COLO668 (cell line): ENCODE measurements at regions not wholly inside any gene's neighbourhood (a gene's known extent, or its start where the extent isn't known, plus 50 kb on each side); places are given as distances from the start of the nearest gene placed in this dataset.
A peak's percentile ranks its signal among the peaks of the same experiment; 100 is the strongest.

Experiments
- DNase-seq: peaks from one replicate; lab custom pipeline; 2025; ENCODE audit not compliant: unreplicated experiment; lab: John Stamatoyannopoulos, UW

GRCh38 chr5:61263072-61263471 lies 69.0 kb upstream of the ZSWIM6 start:
- DNase-seq = no peak

DNA sequence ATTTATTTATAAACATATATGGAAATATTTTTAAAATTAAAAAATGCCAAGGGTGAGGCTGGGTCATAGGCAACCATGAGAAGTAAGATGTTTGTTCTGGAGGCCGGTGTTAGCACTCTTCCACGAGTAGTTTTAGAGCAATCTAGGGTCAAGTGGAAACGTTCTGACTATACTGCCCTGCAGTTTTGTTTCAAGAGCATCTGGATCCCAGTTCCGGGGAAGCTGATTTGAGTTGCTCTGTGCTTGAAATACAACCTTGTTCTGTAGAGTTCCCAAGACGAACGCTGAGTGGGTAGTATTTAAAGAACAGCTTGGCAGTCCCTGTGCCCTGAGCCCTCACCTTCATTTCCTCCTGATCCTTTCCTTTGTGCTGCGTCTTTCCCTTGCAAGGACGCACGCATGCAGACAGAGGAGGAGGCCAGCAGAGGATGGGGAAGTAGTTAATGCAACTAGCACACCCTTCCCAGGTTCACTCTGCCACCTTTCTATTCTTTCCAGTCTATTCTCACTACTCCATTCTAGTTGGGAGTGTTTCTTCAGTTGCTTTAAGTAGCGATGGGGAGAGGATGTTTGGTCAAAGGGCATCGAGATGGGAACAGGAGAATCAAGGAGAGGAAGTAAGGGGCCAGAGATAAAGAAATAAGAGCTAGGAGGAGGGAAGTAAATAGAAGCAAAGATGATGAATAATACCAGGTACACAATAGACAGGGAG lies 68.3 kb upstream of the ZSWIM6 start:
- no peak for DNase-seq

DNA sequence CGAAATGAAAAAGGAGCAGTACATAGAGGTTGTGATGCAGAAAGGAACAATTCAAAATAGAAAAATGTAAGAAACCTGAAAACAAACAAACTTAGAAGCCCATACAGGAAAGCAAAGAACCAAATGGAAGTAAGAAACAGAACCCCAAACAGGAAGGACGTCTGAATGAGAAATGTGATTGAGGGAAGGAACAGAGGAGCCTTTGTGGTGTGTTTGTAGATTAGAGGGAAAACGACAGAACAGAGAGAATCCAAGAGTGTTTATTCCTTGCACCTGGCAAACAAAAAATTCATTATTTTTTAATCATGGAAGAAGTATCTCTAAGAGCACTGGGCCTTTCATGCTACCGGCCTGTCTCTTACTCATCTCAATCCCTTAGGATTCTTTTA lies 67.8 kb upstream of the ZSWIM6 start:
- no peak for DNase-seq

DNA sequence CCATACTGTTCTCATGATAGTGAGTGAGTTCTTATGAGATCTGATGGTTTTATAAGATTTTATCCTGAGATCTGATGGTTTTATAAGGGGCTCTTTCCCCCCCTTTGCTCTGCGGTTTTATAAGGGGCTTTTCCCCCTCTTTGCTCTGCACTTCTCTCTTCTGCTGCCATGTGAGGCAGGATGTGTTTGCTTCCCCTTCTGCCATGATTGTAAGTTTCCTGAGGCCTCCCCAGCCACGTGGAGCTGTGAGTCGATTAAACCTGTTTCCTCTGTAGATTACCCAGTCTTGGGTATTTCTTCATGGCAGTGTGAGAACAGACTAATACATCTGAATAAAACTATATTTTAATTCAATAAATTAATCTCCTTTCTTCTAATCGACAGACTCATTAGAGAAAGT lies 64.9 kb upstream of the ZSWIM6 start:
- no peak for DNase-seq

GRCh38 chr5:61268871-61269270 lies 63.2 kb upstream of the ZSWIM6 start:
- no peak for DNase-seq

GRCh38 chr5:61270510-61271165 lies 61.4 kb upstream of the ZSWIM6 start:
- DNase-seq = no peak

DNA sequence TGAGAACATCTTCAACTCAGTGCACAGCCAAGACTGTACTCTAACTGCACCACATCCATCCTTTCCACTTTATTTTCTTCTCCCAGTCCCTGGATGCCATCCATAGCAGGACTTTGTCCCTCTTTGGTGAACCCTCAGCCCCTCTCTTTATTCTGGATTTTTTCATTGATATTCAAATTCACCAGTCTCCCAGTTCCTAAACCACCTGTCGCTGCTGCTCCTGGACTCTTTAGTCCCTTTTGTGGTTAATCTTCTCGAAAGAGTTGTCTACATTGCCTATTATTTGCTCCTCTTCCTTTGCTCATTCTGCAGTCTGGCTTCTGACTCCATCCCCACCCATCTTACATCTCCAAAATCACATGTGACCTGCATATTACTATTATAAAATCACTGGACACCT lies 59.4 kb upstream of the ZSWIM6 start:
- DNase-seq = no peak

GRCh38 chr5:61273279-61273975 lies 58.6 kb upstream of the ZSWIM6 start:
- DNase-seq = no peak

DNA sequence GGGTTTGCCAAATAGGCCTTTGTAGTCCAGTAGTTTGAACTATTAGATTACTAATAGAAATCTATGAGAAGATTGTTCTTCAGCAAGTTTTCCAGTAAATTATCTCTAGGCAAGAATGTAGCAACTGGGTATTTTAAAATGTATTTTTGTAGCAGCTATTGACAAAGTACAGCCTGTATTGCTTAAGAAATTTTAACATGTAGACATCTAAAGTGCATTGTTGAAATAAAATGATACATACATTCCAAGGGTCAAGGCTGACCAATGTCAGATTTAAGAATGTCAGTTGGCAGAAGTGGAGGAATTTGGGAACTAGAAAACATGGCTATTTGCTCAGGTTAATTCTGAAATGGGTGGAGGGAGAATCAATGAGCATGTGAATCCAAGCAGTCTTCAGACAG lies 57.5 kb upstream of the ZSWIM6 start:
- DNase-seq = no peak

DNA sequence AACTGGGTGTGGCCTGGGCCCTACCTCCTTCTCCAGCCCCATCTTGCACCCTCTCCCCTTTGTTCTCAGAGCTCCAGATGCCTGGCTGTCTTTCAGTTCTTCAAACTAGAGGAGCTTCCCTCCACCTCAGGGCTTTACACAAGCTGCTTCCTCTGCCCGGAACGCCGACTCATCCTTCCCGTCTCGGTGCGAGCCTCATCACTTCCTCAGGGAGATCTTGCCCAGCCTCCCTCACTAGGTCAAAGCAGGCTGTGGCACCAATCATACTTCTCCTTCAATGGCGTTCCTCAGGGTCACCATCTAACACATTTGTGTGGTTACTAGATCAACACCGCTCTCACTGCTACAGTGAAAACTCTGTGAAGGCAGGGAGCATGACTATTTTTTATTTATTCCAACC lies 56.2 kb upstream of the ZSWIM6 start:
- DNase-seq = no peak

DNA sequence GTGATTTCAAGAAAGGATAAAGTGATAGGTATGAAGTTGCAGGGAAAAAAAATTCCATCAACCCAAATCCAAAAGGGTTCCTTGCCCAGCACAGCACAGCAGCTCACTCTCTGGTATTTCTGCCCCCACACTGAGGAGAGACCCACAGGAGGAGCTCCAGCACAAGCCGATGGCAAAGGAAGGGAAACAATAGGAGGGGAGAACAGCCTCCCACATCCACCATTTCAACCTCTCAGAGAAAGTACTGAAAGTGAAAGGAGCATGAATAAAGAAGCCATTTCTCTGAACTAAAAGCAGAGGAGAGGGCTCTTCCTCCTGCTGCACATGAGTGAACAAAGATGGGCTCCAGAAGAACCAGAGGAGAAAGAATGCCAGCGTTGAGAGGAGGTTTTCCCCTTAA lies 54.9 kb upstream of the ZSWIM6 start:
- DNase-seq = no peak

GRCh38 chr5:61277781-61278180 lies 54.3 kb upstream of the ZSWIM6 start:
- DNase-seq = peak; percentile 14

GRCh38 chr5:61279725-61280124 lies 52.3 kb upstream of the ZSWIM6 start:
- no peak for DNase-seq

GRCh38 chr5:61280205-61280604 lies 51.9 kb upstream of the ZSWIM6 start:
- peak; percentile 19 for DNase-seq

DNA sequence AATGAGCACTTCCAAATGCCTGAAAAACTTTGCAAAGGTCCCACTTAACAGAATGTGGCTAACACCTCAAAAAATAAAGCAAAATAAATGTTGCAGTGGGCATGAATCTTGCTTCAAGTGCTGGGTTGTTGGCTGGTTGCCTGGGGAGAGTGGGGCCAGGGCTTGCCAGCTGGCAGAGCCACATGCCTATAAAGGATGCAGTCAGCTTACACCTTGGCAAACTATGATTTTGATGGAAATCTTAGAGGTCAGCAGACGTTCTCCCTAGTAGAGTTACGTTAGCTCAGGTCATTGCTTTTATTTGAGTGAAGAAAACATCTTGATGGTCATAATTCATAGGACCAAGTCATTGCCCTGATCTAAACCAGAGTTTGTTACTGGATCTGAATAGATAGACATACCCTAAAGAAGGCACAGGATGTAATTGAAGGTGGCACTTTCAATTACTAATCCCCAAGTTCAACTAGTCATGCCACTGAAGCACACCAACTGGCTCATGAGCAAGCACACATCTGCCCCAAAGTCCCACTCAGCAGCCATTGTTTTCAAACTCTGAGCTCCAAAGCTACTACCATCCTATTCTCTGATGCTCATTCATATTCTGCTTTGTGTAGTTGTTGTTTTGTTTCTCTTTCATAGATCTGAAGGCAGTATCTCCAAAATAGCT lies 51.2 kb upstream of the ZSWIM6 start:
- DNase-seq = peak; percentile 33

DNA sequence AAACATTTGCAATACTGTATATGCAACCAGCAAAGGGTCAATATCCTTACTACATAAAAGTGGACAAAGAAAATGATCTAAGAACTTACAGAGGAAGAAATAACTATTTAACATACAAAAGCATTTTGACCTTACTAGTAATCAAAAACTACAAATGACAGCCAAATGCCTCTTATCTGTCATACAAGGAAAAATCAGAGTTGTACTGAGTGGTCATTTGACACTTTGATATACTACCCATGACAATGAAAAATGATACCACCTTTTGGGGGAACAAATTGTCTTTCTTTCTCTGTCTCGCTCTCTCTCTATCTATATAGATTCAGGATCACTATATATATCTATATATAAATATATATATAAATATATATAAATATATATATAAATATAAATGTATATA lies 50.4 kb upstream of the ZSWIM6 start:
- no peak for DNase-seq
